ENCODE measurements at regions not wholly inside any gene's neighbourhood (a gene's known extent, or its start where the extent isn't known, plus 50 kb on each side); places are given as distances from the start of the nearest gene placed in this dataset.

DNA sequence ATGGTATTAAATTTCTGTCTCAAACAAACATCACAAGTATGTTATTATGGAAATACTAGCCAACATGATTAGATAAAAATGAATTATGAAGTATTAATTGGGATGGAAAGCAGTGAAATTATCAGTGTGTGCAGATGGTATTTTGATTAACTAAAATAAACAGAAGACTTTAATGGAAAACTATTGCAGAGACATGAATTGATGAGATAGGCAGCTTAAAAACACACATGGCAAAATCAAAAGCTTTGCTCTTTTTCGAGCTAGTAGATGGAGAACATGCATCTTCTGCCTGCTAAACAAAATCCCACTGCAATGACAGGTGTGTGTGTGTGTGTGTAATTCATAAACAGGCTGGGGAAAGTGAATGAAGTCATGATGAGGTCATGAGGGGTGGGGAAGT lies 426.2 kb downstream of the MTRR start:
- TF ChIP-seq, protein P1, sequence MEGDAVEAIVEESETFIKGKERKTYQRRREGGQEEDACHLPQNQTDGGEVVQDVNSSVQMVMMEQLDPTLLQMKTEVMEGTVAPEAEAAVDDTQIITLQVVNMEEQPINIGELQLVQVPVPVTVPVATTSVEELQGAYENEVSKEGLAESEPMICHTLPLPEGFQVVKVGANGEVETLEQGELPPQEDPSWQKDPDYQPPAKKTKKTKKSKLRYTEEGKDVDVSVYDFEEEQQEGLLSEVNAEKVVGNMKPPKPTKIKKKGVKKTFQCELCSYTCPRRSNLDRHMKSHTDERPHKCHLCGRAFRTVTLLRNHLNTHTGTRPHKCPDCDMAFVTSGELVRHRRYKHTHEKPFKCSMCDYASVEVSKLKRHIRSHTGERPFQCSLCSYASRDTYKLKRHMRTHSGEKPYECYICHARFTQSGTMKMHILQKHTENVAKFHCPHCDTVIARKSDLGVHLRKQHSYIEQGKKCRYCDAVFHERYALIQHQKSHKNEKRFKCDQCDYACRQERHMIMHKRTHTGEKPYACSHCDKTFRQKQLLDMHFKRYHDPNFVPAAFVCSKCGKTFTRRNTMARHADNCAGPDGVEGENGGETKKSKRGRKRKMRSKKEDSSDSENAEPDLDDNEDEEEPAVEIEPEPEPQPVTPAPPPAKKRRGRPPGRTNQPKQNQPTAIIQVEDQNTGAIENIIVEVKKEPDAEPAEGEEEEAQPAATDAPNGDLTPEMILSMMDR (conservative IDR thresholded peaks at IDR 0.05 in 1 of 2, IDR thresholded peaks at IDR 0.05 in 1 of 2; ENCODE audit: low read depth in 1 of 2, low read length in 2 of 2) = no peak
- no peak for TF ChIP-seq EZH2 (IDR thresholded peaks at IDR 0.05; ENCODE audit: low read length, missing control alignments)

Measured in fibroblast of lung (primary cell).